Prostate gland (tissue), 2 donors: ENCODE measurements at regions not wholly inside any gene's neighbourhood (a gene's known extent, or its start where the extent isn't known, plus 50 kb on each side); places are given as distances from the start of the nearest gene placed in this dataset.

Experiments
- CTCF ChIP-seq, 4 experiments: fragments of 200-600 bp in 2 of 4; fragments of 450-650 bp in 2 of 4; sonication (generic) in 2 of 4; IDR thresholded peaks; 1 replicate in 3 of 4; 2 replicates in 1 of 4; pipeline ENCODE4 v1.5.1; 2016 to 2019; ENCODE audit warnings: antibody characterized with exemption in 4 of 4, mild to moderate bottlenecking in 2 of 4, moderate library complexity in 2 of 4
- POLR2A ChIP-seq: fragments of 450-650 bp; IDR thresholded peaks from one replicate; pipeline ENCODE4 v1.6.1; 2016; ENCODE audit warnings: antibody characterized with exemption, mild to moderate bottlenecking

- no peak for TF ChIP-seq CTCF (IDR thresholded peaks at IDR 0.05)
- TF ChIP-seq POLR2A = no peak
These were observed 667.6 kb upstream of the ACVR2A start for GRCh38 chr2:147177071-147177857.
